OCI-LY3 (cell line): ENCODE measurements at regions not wholly inside any gene's neighbourhood (a gene's known extent, or its start where the extent isn't known, plus 50 kb on each side); places are given as distances from the start of the nearest gene placed in this dataset.
"Not testable (repeated sequence)": the region's sequence is repeated elsewhere in the genome, so short reads cannot be mapped to it uniquely, and the experiment has no call there.

ENCODE experiments used
- H2AFZ ChIP-seq: fragments of 200-600, 300-600 bp; shearing (Covaris generic); 2 replicates; pipeline ENCODE4 v1.6.0; 2014; ENCODE audit warnings: antibody characterized with exemption, low read depth, low read length
- H3K27ac ChIP-seq: fragments of 200-600, 300-600 bp; sonication (generic); 2 replicates; pipeline ENCODE4 v1.5.1; 2014; ENCODE audit warnings: mild to moderate bottlenecking, low read length, moderate library complexity, mixed read lengths
- H3K27me3 ChIP-seq: fragments of 200-600, 300-600 bp; sonication (generic); 2 replicates; pipeline ENCODE4 v1.6.1; 2014; ENCODE audit warnings: low read depth, low read length, mixed read lengths
- H3K36me3 ChIP-seq: fragments of 200-600, 300-600 bp; sonication (generic); replicated peaks from 2 replicates; pipeline ENCODE3; 2014; ENCODE audit warnings: low read depth, low read length, mixed read lengths
- H3K4me1 ChIP-seq: fragments of 300-600, 200-600 bp; sonication (generic); 2 replicates; pipeline ENCODE4 v1.6.1; 2014; ENCODE audit warnings: low read length, mixed read lengths
- H3K4me2 ChIP-seq: fragments of 200-600, 300-600 bp; sonication (generic); 2 replicates; pipeline ENCODE4 v1.6.1; 2014; ENCODE audit warnings: low read length, mixed read lengths
- H3K4me3 ChIP-seq: fragments of 300-600, 200-600 bp; sonication (generic); 2 replicates; pipeline ENCODE4 v1.5.1; 2014; ENCODE audit warnings: antibody characterized with exemption, mild to moderate bottlenecking, low read length, moderate library complexity
- H3K79me2 ChIP-seq: fragments of 300-600, 200-600 bp; shearing (Covaris generic); 2 replicates; pipeline ENCODE4 v1.6.1; 2014; ENCODE audit warnings: mild to moderate bottlenecking, low read length, mixed read lengths
- H3K9ac ChIP-seq: fragments of 300-600, 200-600 bp; shearing (Covaris generic); 2 replicates; pipeline ENCODE4 v1.6.0; 2014; ENCODE audit warnings: mild to moderate bottlenecking, low read length, moderate library complexity
- H3K9me3 ChIP-seq: fragments of 200-600, 300-600 bp; shearing (Covaris generic); 2 replicates; pipeline ENCODE4 v1.6.1; 2014; ENCODE audit warnings: low read length, mixed read lengths; ENCODE audit not compliant: insufficient read depth
- H4K20me1 ChIP-seq: fragments of 200-600, 300-600 bp; sonication (generic); 2 replicates; pipeline ENCODE4 v1.6.1; 2016; ENCODE audit warnings: low read length, mixed read lengths; ENCODE audit not compliant: insufficient read depth
- CTCF ChIP-seq: fragments of 200-600, 300-600 bp; sonication (generic); IDR thresholded peaks from 2 replicates; pipeline ENCODE4 v1.5.1; 2014; ENCODE audit warnings: antibody characterized with exemption, low read length, low read depth
- EZH2phosphoT487 ChIP-seq: fragments of 200-600 bp; shearing (Covaris generic); IDR thresholded peaks from 2 replicates; pipeline ENCODE4 v1.6.1; 2018; ENCODE audit warnings: antibody characterized with exemption, mixed run types, low read depth

DNA sequence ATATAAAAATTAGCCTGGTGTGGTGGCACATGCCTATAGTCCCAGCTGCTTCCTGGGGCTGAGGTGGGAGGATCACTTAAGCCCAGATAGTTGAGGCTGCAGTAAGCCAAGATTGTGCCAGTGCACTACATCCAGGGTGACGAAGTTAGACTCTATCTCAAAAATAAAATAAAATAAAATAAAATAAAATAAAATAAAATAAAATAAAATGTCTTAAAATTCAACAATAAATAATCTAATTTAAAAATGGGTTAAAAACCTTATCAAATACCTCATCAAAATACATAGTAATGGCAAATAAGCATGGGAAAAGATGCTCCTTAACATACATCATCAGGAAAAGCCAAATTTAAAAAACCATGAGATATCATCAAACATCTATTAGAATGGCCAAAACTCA lies 760.2 kb upstream of the AGA start:
- Histone ChIP-seq H3K79me2 (no peaks in the 10 kb centered on the region), H3K27ac (no peak overlapping the region), H3K4me3 (no peak overlapping the region), H4K20me1 (no peaks in the 10 kb centered on the region), H3K9me3 (no peaks in the 10 kb centered on the region; the same call in 1 of the 2 replicates), H3K4me1 (no peaks in the 10 kb centered on the region), H3K27me3 (no peaks in the 10 kb centered on the region), H3K36me3 (no peaks in the 10 kb centered on the region), H3K4me2 (no peak overlapping the region), H2AFZ (no peak overlapping the region), H3K9ac (no peak overlapping the region)
- TF ChIP-seq CTCF: no peak
- TF ChIP-seq EZH2phosphoT487: no peak

DNA sequence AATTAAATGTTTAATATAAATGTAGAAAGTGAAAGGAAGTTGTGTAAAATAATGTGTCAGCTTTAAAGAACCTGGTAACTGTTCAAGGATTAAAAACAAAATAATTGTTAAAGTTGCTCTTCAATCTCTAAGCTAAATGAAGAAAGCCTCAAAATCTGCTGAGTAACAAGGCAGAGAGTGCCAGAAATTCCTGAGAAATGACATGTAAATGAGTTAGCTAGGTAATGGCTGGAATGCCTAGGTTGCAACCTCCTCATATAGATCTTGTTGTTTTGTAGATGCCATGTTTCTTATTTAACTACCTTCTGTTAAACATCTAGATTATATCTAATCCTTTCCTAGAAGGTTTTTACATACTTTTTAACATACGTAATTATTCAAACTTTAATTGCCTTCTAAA lies 763.6 kb upstream of the AGA start:
- Histone ChIP-seq H2AFZ (no peak overlapping the region), H3K79me2 (no peaks in the 10 kb centered on the region), H4K20me1 (no peaks in the 10 kb centered on the region), H3K9me3 (no peaks in the 10 kb centered on the region; the same call in 1 of the 2 replicates), H3K4me3 (no peak overlapping the region), H3K9ac (no peak overlapping the region), H3K36me3 (no peaks in the 10 kb centered on the region), H3K4me1 (no peaks in the 10 kb centered on the region), H3K4me2 (no peak overlapping the region), H3K27me3 (no peaks in the 10 kb centered on the region), H3K27ac (no peak overlapping the region)
- TF ChIP-seq CTCF: no peak
- no peak for TF ChIP-seq EZH2phosphoT487

DNA sequence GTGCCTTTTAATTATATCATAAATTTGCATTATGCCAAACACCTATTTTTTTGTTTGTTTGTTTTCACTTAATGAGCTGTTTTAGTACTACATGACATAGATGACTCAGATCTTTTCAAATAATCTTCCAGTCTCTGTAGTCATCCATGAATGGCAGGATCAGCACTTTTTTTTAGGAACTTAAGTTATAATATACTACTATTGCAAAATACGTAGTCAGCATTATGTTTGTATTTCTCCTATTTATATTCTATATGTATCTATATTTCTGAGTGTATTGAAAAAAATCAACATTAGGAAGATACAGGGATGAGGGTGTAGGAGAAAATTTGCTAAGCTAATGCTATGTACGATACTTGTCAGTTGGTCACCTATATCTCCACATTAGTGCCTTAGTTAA lies 773.1 kb upstream of the AGA start:
- no peak overlapping the region for H3K4me2 ChIP-seq
- H2AFZ ChIP-seq: no peak overlapping the region
- H3K27me3 ChIP-seq: no peaks in the 10 kb centered on the region
- no peak overlapping the region for H3K9ac ChIP-seq
- H3K9me3 ChIP-seq: no peaks in the 10 kb centered on the region
- no peak overlapping the region for H3K4me3 ChIP-seq
- no peaks in the 10 kb centered on the region for H4K20me1 ChIP-seq
- no peak overlapping the region for H3K27ac ChIP-seq
- no peaks in the 10 kb centered on the region for H3K4me1 ChIP-seq
- no peak for TF ChIP-seq EZH2phosphoT487
- no peak for TF ChIP-seq CTCF
- H3K79me2 ChIP-seq: no peaks in the 10 kb centered on the region
- H3K36me3 ChIP-seq: no peaks in the 10 kb centered on the region

DNA sequence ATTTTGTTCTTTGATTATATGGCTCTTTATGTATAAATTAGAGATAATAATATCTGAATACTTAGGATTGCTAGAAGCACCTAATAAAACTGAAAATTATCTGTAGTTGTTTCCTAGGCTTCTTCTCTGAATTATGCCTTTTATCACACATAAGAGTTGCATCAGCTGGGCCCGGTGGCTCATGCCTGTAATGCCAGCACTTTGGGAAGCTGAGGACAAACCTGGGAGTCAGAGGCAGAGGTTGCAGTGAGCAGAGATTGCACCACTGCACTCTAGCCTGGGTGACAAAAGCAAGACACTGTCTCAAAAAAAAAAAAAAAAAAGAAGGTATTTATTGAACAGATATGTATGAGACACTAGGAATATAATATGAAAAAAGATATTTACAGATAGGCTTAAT lies 773.5 kb upstream of the AGA start:
- Histone ChIP-seq H3K9me3 (no peaks in the 10 kb centered on the region), H3K79me2 (no peaks in the 10 kb centered on the region), H3K27me3 (no peaks in the 10 kb centered on the region), H3K4me1 (no peaks in the 10 kb centered on the region), H3K4me2 (no peak overlapping the region), H2AFZ (no peak overlapping the region), H3K36me3 (no peaks in the 10 kb centered on the region), H3K9ac (no peak overlapping the region), H4K20me1 (no peaks in the 10 kb centered on the region), H3K4me3 (no peak overlapping the region), H3K27ac (no peak overlapping the region)
- TF ChIP-seq EZH2phosphoT487 (no peak), CTCF (no peak)

GRCh38 chr4:178226421-178226820 lies 784.2 kb upstream of the AGA start:
- H3K79me2 ChIP-seq, H4K20me1 ChIP-seq, H3K4me3 ChIP-seq, H3K36me3 ChIP-seq, H3K27ac ChIP-seq, H2AFZ ChIP-seq, H3K4me2 ChIP-seq, H3K4me1 ChIP-seq, H3K9me3 ChIP-seq, H3K9ac ChIP-seq, H3K27me3 ChIP-seq: not testable (repeated sequence)
